ENCODE measurements at regions not wholly inside any gene's neighbourhood (a gene's known extent, or its start where the extent isn't known, plus 50 kb on each side); places are given as distances from the start of the nearest gene placed in this dataset.

DNA sequence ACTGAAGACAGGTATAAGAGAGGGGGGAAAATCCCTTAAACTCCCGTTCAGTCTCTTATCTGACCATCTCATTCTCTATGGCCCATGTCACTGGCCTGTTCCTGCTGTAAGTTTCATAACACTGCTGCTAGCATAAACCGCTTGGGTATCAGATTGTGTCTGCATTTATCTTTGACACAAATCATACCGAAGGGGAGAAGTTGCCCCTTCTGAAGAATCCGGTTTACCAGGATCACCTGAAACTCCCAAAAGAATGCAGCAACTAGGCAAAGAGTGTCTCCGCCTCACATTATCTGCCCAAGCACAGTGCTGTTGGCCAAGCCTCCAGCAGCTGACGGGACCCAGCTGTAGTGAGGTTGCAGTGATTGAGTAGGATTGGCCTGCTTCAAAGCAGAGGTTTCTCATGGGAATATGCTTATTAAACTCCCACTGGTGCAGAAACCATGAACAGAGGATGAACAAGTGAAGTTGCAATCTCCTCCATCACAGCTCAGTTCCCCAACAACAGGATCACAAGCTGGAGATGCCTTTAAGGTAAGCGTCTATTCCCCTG is 71.3 kb upstream of the PUDP start:
- TF ChIP-seq, protein P1, sequence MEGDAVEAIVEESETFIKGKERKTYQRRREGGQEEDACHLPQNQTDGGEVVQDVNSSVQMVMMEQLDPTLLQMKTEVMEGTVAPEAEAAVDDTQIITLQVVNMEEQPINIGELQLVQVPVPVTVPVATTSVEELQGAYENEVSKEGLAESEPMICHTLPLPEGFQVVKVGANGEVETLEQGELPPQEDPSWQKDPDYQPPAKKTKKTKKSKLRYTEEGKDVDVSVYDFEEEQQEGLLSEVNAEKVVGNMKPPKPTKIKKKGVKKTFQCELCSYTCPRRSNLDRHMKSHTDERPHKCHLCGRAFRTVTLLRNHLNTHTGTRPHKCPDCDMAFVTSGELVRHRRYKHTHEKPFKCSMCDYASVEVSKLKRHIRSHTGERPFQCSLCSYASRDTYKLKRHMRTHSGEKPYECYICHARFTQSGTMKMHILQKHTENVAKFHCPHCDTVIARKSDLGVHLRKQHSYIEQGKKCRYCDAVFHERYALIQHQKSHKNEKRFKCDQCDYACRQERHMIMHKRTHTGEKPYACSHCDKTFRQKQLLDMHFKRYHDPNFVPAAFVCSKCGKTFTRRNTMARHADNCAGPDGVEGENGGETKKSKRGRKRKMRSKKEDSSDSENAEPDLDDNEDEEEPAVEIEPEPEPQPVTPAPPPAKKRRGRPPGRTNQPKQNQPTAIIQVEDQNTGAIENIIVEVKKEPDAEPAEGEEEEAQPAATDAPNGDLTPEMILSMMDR (IDR thresholded peaks at IDR 0.05): no peak
- TF ChIP-seq POLR2A (IDR thresholded peaks at IDR 0.05): no peak
